ENCODE measurements at regions not wholly inside any gene's neighbourhood (a gene's known extent, or its start where the extent isn't known, plus 50 kb on each side); places are given as distances from the start of the nearest gene placed in this dataset.
"Not testable (repeated sequence)": the region's sequence is repeated elsewhere in the genome, so short reads cannot be mapped to it uniquely, and the experiment has no call there.

DNA sequence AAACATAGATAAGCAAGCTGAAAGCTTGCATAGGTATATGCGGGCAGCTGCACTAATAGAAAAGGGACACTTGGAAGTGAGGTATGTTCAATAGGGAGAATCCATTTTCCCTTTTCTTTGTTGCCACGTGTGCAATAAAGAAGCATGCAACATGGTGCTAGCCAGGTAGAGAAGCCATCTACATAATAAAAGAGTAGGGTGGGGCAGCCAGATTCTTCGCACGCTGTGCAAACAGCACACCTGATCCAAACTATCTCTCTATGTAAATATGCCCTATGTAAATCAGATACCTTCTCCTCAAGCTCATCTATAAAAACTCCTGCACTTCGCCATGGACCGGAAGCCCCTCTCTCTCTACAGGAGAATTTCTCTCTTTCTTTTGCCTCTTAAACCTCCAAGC is 91.9 kb upstream of the C9orf72 start:
- DNase-seq, result no peak
- in situ Hi-C loops (cut with HindIII; ENCODE audit: low pct_ligation_motif_present, low pct_unique_long_range_greater_than_20kb, low sequenced_read_pairs), result no loop called here

DNA sequence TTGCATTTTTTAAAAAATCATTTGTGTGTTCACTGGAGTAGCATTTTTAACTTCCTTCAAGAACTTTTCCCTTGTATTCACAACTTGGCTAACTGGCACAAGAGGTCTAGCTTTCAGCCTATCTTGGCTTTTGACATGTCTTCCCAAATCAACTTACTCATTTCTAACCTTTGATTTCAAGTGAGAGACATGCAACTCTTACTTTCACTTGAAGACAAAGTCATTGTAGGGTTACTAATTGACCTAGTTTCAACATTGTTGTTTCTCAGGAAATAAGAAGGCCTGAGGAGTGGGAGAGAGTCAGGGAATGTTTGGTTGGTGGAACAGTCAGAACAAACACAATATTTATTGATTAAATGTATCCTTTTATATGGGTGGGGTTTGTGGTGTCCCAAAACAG is 95.0 kb upstream of the C9orf72 start:
- DNase-seq, result no peak
- in situ Hi-C loops (cut with HindIII; ENCODE audit: low pct_ligation_motif_present, low pct_unique_long_range_greater_than_20kb, low sequenced_read_pairs), result no loop called here

DNA sequence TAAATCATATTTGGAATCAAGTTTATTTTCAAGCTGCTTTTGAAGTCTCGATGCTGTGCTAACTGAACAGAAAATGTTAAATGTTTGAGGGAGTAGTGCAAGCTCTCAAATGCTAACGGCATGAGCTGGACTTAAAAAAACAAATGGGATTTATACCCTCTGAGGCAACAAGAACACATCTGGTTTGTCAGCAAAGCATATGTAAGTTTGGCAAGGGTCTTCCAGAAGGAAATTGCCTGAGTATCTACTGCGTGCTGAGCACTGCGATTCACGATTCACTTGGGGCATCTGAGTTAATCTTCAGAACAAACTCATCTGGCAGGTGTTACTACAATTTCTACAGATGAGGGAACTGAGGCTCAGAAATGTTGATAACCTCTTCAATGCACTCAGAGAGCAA is 98.4 kb upstream of the C9orf72 start:
- DNase-seq, result no peak
- in situ Hi-C loops (cut with HindIII; ENCODE audit: low pct_ligation_motif_present, low pct_unique_long_range_greater_than_20kb, low sequenced_read_pairs), result no loop called here

DNA sequence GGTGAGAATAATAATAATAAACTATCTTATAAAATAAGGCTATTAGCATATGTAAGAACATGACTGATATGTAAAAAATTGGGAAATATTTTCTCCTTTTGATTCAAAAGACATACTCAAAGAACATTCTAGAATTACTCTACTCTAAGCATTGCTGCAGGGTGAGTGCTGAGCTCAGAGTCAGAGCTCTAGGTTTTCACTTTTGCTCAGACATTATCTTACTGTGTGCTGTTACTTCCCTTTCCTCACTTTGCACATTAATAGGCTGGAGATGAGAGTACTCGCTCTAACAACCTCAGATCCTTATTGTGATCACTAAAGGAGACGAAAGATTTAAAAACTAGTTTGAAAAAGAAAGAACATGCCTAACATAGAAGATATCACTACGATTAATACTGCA is 99.4 kb upstream of the C9orf72 start:
- DNase-seq, result no peak
- in situ Hi-C loops (cut with HindIII; ENCODE audit: low pct_ligation_motif_present, low pct_unique_long_range_greater_than_20kb, low sequenced_read_pairs), result no loop called here

DNA sequence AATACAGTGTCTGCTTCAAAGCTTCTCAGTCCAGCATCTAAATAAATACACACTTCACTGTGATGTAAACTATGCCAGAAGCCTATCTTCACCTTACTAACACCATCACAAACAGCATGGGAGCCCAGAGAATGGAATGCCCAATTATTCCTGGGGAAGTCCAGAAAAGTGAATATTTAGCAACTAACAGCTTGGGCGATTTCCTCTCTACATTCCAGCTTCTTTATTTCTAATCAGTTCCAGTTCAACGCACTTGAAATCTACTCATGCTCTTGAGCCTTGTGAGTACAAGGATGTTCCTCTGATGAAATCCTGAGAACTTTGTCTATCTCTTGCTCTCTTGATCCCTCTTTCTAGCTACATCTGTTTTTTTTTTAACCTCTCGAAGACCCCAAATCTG is 100.4 kb upstream of the C9orf72 start:
- DNase-seq, result no peak
- in situ Hi-C loops (cut with HindIII; ENCODE audit: low pct_ligation_motif_present, low pct_unique_long_range_greater_than_20kb, low sequenced_read_pairs), result no loop called here

DNA sequence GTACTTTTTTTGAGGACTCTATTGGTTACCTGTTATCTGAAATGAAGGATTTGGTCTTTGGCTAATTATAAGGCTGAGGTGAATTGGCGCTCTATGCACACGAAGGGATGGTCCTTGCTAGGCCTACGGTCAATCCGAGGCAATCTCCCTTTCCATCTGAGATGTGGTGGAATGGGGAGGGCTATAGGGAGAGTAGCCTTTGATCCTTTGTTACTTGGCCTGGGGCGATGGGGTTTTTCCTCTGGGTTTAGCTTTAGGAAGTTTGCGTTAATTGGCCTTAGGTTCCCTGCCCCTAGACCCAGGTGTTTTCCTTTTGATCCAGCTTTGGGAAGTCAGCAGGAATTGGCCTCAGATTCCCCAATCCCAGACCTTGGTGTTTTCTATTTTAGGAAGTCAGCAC is 102.1 kb upstream of the C9orf72 start:
- DNase-seq, result no peak
- in situ Hi-C loops (cut with HindIII; ENCODE audit: low pct_ligation_motif_present, low pct_unique_long_range_greater_than_20kb, low sequenced_read_pairs), result no loop called here

DNA sequence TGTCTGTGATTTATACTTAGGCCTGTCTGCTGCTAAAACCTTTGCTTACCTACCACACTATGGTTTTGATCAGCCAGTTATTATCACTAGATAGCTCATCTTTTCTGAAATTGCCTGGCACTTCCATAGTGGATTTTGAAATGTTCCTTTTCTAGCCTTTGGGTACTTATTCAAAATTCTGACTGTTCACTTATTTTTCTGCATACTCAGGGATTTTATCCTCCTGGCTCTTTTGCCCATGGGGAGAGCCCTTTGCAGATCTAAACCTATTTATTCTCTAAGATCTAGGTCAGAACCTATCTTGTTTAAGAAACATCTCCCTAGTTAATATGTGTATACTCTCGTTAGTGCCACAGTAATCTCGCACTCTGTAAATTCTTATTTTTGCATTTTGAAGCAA is 103.5 kb upstream of the C9orf72 start:
- no peak for DNase-seq

DNA sequence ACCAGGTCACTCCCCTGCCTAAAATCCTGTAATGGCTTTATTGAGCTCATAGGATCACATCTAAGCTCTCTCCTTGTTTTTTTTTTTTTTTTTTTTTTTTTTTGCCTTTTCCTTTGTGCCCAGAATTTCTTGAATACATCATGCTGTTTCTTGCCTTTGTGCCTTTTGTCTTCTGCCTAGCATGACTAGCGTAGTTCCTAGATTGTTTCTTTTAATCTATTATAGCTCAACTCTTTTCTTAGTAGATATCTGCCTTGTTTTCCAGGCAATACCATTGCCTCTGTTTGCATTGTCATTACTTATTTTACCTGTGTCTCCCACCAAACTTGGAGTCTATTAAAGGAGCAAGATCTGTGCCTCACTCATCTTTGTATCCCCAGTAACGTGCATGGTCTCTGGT is 106.1 kb upstream of the C9orf72 start:
- in situ Hi-C loops (cut with HindIII; ENCODE audit: low pct_ligation_motif_present, low pct_unique_long_range_greater_than_20kb, low sequenced_read_pairs), result no loop called here
- DNase-seq, result no peak

More for the DNA sequence above, 103.5 kb upstream of the C9orf72 start:
- in situ Hi-C loops (cut with HindIII; ENCODE audit: low pct_ligation_motif_present, low pct_unique_long_range_greater_than_20kb, low sequenced_read_pairs), result no loop called here

DNA sequence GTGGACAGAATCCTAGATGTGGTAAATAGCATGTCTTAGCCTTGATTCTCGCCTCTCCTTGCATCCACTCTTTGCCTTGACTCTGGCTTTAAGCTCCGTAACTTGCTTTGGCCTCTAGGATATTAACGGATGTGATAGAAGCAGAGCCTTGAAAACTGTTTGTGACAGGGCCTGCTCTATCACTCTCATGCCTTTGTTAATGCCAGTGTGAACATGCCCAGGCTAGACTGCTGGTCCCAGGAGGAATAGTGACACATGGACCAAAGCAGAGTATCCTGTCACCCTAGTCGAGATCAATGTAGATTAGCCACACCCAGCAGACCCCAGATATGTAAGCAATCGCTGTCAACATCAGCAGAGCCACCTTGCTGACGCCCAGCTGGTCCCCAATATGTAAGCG is 109.9 kb upstream of the C9orf72 start:
- in situ Hi-C loops (cut with HindIII; ENCODE audit: low pct_ligation_motif_present, low pct_unique_long_range_greater_than_20kb, low sequenced_read_pairs), result no loop called here
- DNase-seq, result no peak

DNA sequence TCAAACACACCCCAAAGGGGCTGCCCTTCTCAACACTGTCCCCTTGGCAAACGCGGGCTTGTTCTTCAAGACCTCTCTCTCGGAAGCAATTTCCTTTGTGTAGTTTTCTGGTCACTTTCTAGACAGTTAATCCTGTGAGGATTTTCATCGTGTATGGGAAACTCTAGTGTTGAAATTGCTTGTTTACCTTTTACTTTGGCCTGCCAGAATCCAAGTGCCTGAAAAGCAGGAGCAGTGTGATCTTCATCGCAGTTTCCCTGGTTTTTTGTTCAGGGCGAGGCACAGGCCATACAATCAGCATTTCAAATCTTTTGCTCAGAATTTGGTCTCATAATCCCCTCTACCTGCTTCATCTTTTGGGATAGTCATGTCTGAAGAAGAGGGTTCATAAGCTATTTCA is 115.7 kb upstream of the C9orf72 start:
- in situ Hi-C loops (cut with HindIII; ENCODE audit: low pct_ligation_motif_present, low pct_unique_long_range_greater_than_20kb, low sequenced_read_pairs), result no loop called here
- DNase-seq, result no peak

DNA sequence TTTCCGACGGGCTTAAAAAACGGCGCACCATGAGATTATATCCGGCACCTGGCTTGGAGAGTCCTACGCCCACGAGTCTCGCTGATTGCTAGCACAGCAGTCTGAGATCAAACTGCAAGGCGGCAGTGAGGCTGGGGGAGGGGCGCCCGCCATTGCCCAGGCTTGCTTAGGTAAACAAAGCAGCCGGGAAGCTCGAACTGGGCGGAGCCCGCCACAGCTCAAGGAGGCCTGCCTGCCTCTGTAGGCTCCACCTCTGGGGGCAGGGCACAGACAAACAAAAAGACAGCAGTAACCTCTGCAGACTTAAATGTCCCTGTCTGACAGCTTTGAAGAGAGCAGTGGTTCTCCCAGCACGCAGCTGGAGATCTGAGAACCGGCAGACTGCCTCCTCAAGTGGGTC is 117.5 kb upstream of the C9orf72 start:
- DNase-seq; in situ Hi-C loops (cut with HindIII; ENCODE audit: low pct_ligation_motif_present, low pct_unique_long_range_greater_than_20kb, low sequenced_read_pairs): not testable (repeated sequence)

DNA sequence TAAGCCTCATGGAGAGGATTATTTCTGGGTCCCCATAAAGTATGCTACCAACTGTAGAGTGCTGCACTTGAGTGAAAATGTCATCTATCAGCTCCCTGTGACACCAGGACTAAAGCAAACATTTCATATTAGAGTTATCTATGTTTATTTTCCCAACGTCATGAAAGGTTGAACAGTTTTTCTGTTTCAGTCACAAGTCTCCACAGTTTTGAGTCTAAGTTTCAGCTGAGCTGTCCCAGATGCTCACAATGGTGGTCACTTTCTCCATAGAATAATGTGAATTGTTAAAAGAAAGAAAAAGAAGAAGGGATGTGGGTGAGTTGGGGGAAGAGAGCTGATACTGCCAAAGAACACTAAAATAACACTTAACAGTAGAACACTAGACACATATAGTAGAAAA is 126.3 kb upstream of the C9orf72 start:
- no peak for DNase-seq
- in situ Hi-C loops (cut with HindIII; ENCODE audit: low pct_ligation_motif_present, low pct_unique_long_range_greater_than_20kb, low sequenced_read_pairs), result no loop called here

DNA sequence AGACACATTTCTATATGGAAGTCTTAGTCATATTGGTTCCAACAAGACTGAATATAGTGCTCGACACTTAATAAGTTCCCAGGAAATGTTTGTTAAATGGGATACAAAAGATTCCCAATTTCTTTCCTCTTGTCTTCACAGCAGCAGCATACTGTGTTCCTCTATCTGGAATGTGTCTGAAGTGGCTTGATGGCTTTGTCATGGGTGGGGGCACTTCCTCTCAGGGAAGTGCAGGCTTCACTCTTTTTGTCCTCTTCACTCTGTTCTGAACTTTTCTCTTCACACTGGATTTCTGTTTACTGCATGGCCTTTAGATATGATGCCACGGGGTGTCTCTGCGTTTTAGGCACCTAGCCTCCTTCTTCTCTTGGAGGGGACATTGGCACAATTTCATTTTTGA is 127.7 kb upstream of the C9orf72 start:
- DNase-seq, result no peak
- in situ Hi-C loops (cut with HindIII; ENCODE audit: low pct_ligation_motif_present, low pct_unique_long_range_greater_than_20kb, low sequenced_read_pairs), result no loop called here

DNA sequence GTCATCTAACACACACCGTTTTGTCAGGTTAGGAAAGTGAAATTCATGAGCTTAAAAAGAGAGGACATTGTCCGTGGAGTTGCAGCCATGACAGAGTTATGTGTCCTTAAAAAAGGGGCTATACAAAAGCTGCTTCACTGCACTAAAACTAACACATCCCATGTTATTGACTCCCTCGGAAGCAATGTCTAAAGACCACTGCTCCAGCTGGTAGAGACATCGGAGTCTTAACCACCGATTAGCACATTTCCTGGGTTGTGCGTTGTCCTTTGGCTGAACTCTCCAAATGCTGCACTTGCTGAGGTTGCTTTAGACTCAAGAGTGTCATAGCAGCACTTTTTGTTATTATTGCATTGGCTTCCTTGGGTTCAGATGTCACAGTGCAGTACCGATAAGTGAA is 128.3 kb upstream of the C9orf72 start:
- in situ Hi-C loops (cut with HindIII; ENCODE audit: low pct_ligation_motif_present, low pct_unique_long_range_greater_than_20kb, low sequenced_read_pairs), result no loop called here
- DNase-seq, result no peak

DNA sequence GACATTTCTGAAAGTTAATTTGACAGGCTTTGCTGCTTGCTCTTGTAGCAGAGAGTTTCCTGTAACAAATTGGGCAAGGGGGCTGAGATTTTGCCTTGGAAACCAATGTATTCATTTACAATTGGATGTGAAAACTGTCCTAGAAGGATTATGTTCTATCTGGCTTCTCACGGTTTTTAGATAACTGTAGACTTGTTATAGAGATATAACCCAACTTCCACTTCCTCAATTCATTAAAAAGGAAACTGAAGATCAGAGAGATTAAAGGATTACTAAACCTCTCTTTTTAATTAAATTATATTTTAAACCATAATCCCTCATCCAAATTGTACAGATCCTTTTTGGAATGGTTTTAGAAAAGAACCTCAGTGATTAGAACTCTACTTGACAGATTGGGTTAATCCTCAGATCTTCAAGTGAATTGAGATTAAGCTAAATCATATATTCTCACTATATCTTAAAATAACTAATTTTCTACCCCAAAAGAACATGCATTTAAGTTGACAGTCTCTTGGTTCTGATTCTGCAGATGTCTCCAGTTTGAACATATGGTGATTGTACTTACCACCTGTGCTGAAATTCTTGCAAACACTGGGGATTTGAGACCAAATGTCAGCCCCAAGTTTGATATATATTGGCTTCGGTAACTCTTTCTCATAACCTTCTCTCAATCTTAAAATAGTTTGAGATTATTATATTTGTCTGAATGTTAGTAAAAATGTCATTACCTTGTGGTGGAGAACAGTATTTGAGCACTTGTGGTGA is 130.1 kb upstream of the C9orf72 start:
- no peak for DNase-seq
- in situ Hi-C loops (cut with HindIII; ENCODE audit: low pct_ligation_motif_present, low pct_unique_long_range_greater_than_20kb, low sequenced_read_pairs), result no loop called here

DNA sequence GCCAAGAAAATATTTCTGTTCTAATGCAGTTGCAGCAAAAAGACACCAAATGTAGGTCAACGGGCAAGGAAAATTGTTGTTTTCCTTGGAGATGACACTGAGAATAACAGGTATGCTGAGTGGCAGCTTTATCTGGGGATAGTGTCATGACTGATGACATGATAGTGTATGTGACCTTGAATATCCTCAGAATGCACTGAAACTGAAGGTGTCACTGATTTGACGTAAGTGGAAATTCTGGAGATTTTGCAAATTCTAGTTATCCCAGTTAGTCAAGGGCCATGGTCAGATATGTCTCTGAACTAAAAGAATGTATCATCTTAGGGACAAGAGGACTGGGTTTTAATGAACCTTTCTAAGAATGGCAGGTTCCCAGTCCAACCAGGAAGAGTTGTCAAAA is 138.0 kb upstream of the C9orf72 start:
- DNase-seq, result no peak
- in situ Hi-C loops (cut with HindIII; ENCODE audit: low pct_ligation_motif_present, low pct_unique_long_range_greater_than_20kb, low sequenced_read_pairs), result no loop called here

DNA sequence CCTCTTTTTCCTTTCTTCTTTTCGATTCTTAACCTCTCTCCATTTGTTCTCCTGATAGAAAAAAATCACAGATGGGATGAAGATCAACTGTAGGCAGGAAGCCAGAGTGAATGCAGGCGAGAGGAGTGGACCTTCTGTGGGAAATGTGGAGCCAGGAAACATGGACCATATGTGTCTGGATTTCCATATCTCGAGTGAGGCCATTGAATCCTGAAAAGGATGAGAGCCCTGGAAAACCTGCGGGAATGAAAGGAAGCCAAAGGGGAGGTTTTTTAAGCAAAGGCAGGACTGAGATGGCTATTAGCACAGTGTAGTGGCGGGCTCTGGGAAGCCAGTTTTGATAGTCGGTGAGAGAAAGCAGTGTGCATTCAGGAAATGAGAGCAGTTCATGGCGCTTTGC is 139.5 kb upstream of the C9orf72 start:
- no peak for DNase-seq
- in situ Hi-C loops (cut with HindIII; ENCODE audit: low pct_ligation_motif_present, low pct_unique_long_range_greater_than_20kb, low sequenced_read_pairs), result no loop called here

DNA sequence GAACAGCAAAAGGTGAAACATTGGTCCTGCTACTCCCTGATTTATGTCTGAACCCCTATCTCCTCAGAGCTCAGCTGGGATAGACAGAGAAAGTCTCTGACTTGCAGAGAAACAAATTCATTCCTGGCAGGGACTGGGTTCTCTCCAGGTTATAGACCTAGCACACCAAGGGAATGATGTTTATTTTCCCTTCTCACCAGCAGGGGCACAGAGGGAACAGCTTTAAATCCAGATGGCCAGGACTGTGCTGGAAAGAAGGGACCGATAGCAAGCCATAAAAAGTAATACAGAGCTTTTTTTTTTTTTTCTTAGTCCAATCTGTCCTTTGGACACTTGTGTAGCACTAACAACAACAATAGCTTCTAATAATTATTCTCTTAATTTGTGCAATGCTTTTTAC is 141.1 kb upstream of the C9orf72 start:
- in situ Hi-C loops (cut with HindIII; ENCODE audit: low pct_ligation_motif_present, low pct_unique_long_range_greater_than_20kb, low sequenced_read_pairs), result no loop called here
- no peak for DNase-seq

DNA sequence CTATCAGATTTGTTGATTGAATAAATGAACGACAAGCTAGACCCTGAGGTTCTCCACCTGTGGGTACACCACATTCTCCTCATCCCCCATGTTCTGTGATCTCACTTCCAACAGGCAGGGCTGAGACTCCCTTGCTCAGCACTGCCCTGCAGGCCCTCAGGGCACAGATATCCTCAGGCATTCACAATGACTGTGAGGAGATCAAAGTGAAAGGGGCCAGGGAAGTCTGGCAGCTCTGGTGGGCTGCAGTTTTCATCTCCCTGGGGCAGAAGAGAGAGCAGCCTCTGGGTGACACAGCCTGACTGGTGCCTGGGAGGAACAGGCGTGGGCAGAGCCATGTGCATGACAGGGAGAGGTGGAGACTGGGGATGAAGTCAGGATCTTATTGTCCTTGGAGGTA is 142.4 kb upstream of the C9orf72 start:
- no peak for DNase-seq
- in situ Hi-C loops (cut with HindIII; ENCODE audit: low pct_ligation_motif_present, low pct_unique_long_range_greater_than_20kb, low sequenced_read_pairs), result no loop called here

DNA sequence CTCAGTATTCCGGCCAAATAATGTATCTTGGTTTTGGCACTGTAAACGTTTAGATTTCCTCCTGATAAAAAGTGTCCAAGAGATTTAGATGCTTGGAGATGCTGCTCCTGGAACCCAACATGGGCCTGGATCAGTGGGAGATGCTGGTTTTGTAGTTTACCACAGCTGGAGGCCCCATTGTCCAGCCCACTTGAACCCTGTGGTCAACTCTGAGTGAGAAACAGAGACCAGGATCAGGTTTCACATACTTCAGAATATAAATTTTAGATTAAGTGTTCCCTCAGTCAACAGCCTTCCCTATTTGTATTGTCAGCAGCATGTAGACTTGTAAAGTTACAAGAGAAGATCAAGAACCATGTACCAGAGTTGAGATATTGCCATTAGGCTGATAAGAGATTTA is 144.7 kb upstream of the C9orf72 start:
- DNase-seq, result no peak
- in situ Hi-C loops (cut with HindIII; ENCODE audit: low pct_ligation_motif_present, low pct_unique_long_range_greater_than_20kb, low sequenced_read_pairs), result no loop called here

DNA sequence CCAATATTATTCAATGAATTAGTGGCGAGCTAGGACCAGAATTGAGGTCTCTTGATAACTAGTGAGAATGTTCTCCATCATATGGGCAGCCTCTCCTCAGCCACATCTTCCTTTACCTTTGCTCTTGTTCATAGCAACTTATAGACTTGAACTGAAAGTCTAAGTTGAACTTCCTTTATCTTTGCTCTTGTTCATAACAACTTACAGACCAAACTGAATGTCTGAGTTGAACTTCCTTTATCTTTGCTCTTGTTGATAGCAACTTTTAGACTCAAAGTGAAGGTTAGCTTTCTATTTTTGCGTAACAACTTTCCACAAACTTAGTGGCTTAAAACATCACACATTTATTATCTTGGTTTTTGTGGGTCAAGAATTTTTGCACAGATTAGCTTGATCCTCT is 146.4 kb upstream of the C9orf72 start:
- in situ Hi-C loops (cut with HindIII; ENCODE audit: low pct_ligation_motif_present, low pct_unique_long_range_greater_than_20kb, low sequenced_read_pairs), result no loop called here
- no peak for DNase-seq

Measured in ACHN (cell line).